Stimulated activated CD8-positive, alpha-beta memory T cell treated with anti-CD3 and anti-CD28 coated beads, Interleukin-15, amount 100 ng/mL, for 1 hour (primary cell): ENCODE measurements at regions not wholly inside any gene's neighbourhood (a gene's known extent, or its start where the extent isn't known, plus 50 kb on each side); places are given as distances from the start of the nearest gene placed in this dataset.
"Not testable (repeated sequence)": the region's sequence is repeated elsewhere in the genome, so short reads cannot be mapped to it uniquely, and the experiment has no call there.

ENCODE experiments used
- DNase-seq: peaks from one replicate; pipeline ENCODE4 v3.0.0-alpha.2; 2020; ENCODE audit warnings: low read depth

DNA sequence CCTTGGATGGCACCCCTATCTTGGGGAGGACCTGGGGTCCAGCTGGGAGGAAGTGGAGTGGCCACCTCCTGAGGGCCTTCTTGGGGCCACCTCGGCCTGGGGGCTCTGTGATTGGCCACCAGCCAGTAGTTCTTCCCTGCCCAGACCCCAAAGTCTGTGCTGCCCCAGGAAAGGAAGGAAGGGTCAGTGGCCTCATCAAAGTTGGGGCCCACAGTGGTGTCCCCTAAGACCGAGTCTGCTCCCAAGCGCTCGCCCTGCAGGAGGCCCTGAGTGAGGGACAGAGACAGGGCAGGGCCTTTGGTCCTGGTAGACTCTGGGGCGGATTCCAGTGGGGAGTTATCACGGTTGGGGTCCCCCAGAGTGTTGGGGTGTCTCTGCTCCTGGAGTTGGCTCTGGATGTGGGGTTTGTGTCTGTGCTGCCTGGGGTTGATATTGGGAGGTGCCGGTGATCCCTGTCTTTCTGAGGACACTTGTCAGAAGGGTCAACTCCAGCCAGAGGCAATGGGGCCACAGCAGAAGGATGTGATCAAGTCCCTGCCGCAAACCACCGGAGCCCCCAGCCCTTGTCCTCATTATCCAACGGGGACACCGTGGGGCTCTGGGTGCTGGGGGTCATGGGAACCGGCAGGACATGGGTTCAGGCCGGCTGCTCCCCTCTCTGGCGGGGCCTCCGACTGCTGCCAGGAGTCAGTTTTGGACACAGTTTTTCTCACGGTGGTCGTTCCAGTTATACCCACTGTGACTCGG, 364.3 kb downstream of the TMEM121 start:
- DNase-seq: no peak

DNA sequence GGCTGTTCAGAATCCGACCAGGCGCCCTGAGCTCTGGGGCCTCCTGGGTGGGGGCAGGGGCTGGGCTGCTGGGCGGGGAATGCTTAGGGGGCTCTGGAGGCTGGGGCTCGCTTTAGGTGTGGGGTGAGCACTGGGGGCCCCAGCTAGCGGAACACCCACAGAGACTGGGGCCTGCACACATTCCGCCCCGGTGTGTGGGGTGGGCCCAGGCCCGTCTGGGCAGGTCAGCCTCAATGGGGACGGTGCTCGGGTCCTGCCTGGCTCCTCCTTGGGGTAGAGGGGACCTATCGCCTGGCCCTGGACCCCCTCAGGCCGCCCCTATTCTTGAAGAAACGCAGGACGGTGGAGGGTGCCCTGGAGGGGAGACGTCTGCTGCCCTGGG, 364.8 kb downstream of the TMEM121 start:
- DNase-seq: no peak

DNA sequence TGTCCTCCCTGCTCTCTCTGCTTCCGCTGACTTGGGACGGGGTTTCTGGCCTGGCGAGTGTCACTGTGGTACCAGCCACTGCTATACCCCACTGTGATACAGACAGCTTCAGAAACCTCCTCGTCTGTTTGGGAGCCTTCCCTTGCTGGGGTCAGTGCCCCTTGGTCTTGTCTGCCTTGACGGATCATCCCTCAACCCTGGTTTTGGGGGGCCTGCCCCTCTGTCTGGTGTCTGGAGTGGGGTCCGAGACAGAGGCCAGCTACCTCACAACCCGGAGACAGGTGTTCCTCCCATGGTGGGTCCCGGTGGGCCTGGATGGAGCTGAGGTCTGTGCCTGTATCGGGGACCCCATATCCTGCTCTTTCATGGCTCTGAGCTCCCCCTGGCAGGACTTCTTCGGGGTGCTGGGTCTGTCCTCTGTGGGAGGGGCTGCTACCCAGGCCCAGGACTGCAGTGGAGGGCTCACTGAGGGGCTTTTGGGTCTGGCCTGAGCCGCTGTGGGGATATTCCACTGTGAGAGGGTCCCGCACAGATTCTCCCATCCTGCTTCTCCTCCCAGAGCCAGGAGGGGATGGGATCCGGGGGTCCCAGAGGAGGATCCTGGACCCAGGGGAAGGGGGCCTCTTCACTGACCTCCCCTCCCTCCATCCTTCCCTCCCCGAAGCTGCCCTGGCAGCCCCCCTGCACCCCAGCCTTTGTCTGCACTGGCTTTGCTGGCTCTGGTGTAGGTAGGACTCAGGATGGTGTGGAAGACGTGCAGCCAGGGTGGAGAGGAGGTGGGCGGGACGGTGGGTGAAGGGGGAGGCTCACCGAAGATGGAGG, 365.5 kb downstream of the TMEM121 start:
- DNase-seq: no peak

DNA sequence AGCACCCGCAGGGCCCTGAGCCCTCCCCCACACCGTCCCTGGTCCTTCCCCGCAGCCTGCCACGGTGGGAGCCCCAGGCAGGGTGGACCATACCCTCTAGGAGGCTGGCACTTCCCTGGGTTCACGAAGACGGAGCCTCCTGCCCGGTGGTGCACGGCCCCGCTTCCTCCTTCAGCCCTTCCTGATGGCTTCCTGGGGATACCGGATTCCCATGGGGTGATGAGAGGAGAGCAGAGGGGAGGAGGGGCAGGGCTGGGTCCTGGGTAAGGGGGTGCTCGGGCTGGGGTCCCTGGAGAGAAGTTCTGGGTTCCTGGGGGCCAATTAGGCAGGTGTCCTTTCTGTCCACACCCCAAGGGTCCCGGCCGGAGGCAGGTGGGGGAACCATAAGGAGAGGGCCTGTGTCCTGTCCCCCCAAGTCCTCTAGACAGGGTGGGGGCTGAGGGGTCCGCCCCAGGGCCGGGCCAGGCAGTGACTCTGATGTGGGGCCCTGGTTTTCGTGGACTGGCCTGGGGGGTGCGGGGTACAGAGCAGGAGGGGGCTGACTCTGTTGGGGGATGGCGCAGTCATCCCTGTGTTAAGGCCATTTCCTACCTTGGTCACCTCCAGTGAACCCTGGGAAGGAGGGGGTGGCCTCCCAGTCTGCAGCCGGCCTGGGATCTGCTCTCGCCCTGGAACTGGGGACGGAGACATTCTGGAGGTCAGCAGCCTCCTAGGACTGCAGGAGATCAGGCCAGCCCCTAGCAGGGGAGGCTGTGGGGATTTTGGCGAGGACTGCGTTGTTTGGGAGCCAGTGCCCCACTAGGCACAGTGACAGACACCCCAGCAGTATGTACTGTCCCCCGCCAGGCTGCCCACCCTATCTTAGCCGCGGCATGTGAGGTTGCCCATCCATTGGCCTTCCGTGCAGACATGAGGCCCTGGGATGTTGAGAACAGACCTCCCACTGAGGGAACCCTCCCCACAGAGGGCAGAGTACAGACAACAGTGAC, 366.4 kb downstream of the TMEM121 start:
- not testable (repeated sequence) for DNase-seq

DNA sequence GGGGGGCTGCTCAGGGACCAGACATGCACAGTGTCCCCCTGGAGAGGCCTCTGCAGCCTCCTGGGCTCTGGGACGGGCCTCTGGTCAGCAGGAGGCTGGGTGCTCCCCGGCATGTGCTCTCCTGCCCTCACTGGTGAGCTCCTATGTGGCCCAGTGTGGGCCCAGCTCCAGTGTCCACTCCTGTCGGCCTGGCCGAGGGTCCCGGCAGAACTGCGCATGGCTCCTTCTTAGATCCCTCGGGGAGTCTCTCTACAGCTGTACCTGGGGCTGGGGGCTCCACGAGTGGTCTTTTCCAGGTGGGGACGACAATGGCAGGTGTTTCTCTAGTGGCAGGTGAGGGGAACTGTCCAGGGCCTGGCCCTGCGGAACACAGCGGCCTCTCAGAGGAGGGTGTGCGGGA, 367.3 kb downstream of the TMEM121 start:
- not testable (repeated sequence) for DNase-seq

DNA sequence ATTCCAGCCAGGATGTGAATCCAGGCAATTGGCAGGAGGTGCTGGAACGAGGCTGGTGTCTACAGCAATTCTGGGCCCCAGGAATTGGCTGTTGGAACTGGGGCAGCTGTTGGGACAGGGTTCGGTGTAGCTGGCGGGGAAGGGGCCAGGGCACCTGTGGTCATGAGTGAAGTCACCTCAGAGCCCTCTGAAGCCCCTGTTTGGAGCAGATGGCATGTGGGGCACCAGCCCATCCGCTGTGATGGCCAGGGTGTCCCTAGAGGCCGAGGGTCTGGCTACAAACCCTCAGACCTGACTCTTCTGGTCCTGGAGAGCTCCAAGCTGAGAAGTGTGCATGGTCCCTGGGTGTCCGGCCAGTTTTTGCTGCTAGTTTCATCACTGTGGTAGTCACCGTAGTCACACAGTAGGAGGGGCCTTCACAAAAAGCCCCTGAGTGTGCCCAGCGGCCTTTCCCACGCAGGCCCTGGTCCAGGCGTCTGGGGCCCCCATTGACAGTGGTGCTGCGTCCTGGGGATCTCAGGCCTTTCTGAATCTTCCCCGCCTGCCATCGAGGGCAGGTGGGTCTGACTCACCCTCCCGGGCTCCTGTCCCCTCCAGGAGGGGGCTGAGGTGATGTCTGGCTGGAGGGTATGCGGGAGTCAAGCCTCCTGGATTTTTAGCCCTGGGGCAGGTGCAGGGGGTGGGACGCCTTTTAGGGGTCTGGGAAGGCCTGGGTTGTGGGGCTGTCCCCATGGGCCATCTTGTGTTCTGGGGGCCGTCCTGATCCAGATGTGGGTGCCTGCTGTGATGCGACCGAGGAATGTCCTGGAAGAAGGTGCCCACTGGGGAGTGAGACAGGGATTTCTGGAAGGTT, 368.0 kb downstream of the TMEM121 start:
- no peak for DNase-seq

DNA sequence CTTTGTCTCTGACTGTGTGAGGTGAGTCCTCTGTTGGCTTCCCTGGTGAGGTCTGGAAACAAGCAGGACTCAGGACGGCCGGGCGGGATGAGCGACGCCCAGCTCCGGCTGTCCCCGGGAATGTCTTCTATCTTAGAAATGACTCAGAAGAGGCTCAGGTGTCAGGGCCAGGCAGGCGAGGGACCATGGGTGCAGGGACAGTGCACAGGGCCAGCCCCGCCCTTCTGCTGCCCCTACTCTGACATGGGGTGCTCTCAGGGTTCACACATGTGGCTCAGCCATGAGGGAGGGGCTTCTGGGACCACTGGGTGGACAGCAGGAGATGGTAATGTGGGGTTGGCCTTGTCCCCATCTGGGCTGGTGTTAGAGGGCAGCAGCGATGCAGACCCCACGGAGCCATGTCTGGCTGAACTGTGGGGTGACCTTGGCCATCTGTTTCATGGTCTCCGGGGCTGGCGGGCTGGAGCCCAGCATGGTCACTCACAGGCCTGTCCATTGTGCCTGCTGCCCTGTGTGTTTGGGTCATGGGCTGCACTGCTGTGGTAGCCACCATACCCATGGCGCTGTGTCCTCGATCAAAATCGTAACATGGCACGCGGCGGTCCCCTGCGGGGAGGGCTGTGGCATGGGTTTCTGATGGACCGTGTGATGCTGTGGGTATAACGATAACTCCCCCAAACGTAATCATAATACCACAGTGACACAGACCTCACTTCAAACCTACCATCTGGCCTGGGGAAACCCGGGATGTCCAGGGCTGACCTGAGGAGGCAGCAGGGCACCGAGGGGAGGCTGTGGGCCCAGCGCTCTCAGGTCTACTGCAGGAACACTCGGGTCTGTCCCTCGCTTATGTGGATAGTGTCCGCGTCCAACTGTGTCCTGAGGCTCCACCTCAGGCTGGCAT, 368.8 kb downstream of the TMEM121 start:
- DNase-seq: no peak

DNA sequence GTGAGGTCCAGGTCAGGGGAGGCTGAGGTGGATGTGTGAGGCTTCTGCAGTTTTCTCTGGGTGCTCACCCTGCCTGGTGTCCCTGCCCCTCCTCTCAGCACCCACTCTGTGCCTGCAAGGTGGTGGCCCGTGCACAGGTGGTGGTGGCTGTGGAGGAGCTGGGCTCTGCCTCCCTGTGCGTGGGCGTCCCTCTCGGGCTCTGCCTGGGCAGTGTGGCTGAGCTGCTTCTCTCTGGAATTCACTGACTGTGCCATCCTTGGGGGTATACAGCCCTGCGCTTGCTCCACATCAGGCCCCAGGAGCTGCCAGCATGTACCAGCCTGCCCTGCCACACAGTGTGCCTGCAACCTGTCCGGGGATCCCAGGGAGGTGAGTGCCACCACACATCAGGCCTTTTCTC, 369.8 kb downstream of the TMEM121 start:
- not testable (repeated sequence) for DNase-seq

DNA sequence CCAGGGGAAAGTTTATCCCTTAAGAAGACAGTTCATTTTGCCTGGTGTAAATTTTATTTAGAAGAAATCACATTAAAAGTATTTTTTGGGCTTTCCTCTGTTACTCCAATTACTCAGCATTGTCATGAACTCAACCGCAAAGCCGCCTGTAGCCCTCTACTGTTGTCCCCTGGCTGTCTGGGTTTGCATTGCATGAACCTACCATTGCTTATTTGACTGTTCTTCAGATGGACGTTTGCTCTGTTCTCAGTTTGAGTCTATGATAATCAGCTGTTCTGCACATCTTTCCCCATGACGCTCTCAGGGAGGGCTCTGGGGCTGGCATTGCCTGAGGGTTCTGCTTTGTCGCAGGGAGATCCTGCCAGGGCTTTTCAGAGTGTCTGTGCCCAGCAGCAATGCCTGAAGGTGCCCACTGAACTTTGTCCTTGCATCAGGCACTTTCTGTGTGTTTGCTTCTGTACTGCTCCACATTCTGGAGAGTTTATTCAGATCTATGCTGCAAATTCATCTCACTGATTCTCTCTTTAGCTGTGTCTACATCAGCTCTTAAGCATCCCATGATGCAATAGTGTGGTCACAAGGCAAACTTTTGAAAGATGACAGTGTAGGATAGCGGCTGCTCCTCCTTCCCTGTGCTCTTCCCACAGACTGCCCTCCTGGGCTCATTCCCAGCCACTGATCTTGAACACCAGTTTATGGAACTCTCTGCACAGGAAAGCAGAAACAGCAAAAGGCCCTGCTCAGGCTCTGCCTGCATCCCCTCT, 370.8 kb downstream of the TMEM121 start:
- DNase-seq: not testable (repeated sequence)

DNA sequence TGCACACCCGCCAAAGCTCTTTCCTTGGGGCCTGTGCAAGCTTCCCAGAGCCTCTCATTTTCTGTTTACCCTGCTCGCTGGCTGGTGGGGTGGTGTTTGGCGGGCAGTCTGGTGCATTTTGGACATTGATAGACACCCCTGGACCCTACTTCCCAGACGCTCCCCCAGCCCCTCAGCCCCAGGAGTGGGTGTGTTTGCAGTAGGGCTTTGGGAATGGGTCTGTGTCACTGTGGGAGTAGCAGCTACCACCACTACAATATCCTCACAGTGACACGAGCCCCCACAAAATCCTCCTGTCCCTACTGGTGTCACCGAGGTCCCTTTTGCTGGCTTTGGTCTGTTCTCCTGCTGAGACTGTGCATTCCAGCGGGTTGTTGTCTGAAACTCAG, 371.3 kb downstream of the TMEM121 start:
- no peak for DNase-seq

DNA sequence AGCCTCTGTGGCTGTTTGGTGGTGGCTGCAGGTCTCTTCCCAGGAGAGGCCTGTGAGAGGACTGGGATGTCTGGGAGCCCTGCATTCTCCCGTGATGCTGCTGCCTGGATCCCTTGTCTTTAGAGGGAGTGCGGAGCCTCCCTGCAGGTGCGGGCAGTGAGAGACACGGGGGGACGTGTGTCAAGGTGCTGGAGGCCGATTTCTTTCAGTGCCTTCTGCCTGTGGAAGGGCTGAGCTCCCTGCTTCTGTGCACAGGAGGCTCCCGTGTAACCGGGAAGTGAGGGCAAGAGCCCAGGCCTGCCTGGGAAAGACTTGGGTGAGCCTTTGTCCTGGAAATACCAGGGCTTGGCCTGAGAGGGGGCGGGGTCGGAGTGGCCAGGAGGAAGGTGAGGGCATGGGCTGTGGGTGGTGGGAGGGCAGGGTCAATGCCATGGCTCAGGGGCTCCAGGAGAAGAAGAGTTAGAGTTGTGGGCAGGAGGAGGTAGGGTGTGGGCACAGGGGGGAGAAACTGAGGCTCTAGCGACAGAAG, 372.2 kb downstream of the TMEM121 start:
- DNase-seq: no peak

DNA sequence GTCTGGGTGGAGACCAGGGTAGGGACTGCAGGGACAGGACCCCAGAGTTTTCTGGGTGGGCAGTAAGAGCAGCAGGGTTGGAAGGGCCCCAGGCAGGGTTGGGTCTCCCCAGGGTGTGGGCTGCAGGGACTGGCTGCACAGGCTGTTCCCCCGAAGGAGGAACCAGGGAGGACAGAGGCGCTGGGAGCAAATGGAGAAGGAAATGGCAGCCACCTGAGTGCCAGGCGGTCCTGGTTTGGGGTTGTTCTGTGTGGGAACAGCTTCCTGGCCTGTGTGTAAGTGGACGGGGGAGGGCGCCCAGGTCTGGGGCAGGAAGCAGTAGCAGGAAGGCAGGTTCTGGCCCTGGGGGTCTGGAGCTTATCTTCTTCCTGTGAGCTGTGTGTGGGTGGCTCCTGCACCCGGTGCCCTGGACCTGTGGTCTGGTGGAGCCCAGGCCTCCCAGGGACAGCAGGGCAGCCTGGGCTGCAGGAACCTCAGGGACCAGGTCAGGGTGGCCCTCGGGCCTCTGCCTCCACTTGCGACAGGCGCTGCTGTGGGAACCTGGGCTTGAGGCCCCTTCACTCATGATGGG, 372.8 kb downstream of the TMEM121 start:
- no peak for DNase-seq

DNA sequence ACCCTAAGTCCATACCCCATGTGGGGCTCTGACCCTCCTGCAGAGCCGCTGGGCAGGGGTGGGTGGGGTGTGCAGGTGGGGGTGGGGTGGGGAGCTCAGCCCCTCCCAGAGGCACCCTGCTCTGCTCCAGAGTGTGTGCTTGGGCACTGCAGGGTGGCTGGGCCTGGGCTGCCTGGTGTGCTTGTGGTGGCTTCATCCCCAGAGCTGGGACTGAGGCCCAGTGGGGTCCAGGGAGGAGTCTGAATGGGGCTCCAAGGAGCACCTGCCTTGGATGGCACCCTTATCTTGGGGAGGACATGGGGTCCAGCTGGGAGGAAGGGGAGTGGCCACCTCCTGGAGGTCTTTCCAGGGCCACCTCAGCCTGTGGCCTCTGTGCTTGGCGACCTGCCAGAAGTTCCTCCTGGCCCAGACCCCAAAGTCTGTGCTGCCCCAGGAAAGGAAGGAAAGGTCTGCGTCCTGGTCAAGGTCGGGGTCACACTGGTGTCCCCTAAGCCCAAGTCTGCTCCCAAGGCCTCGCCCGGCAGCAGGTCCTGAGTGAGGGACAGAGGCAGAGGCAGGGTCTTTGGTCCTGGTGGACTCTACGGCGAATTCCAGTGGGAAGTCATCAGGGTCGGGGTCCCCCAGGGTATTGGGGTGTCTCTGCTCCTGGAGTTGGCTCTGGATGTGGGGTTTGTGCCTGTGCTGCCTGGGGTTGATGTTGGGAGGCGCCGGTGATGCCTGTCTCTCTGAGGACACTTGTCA, 373.4 kb downstream of the TMEM121 start:
- no peak for DNase-seq

DNA sequence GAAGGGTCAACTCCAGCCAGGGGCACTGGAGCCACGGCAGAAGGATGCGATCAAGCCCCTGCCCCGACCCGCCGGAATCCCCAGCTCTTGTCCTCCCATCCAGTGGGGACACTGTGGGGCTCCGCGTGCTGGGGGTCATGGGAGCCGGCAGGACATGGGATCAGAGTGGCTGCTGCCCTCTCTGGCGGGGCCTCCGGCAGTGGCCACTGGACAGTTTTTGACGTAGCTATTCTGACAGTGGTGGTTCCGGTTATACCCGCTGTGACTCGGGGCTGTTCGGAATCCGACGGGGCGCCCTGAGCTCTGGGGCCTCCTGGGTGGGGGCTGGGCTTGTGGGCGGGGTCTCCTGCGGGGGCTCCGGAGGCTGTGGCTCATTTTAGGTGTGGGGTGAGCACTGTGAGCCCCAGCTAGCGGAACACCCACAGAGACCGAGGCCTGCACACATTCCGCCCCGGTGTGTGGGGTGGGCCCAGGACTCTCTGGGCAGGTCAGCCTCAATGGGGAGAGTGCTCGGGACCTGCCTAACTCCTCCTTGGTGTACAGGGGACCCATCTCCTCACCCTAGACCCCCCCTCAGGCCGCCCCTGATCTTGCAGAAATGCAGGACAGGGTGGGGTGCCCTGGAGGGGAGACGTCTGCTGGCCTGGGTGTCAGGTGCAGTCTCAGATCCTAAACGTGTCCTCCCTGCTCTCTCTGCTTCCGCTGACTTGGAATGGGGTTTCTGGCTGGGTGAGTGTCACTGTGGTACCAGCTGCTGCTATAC, 374.2 kb downstream of the TMEM121 start:
- no peak for DNase-seq

DNA sequence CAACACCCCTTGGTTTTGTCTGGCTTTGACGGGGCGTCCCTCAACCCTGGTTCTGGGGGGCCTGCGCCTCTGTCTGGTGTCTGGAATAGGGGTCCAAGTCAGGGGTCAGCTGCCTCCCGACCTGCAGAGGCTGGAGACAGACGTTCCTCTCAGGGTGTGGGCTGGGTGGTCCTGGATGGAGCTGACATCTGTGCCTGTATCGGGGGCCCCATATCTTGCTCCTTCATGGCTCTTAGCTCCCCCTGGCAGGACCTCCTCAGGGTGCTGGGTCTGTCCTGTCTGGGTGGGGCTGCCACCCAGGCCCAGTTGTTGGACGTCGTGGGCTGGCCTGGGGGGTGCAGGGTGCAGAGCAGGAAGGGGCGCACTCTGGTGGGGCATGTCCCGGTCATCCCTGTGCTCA, 374.8 kb downstream of the TMEM121 start:
- DNase-seq: no peak

DNA sequence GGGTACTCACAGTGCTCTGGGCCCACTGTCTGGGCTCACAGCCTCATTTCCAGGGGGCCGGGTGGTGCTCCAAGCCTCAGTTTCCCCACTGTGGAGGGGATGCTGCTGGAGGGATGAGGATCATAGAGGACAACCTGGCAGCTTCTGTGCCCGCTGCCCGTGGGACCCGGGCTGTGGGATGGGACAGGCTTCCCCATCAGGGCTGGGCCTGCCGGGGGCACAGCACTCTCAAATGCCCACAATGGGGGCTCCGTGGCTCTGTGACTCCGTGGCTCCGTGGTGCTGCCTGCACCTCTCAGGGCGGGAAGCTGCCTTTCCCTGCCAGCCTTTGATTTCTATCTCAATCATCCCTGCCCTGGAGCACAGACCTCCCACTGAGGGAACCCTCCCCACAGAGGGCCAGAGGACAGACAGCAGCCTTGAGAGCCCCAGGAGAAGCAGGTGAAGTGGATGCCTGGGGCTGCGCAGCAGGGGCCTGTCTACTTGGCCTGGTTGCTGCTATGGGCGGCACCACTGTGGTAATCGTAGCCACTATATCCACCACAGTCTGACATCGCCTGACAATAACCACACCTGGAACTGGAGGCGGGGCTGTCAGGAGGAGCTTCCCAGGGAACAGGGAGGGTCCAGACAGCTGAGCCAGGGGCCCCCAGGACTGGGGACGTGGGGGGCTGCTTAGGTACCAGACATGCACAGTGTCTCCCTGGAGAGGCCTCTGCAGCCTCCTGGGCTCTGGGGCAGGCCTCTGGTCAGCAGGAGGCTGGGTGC, 375.9 kb downstream of the TMEM121 start:
- DNase-seq: no peak

DNA sequence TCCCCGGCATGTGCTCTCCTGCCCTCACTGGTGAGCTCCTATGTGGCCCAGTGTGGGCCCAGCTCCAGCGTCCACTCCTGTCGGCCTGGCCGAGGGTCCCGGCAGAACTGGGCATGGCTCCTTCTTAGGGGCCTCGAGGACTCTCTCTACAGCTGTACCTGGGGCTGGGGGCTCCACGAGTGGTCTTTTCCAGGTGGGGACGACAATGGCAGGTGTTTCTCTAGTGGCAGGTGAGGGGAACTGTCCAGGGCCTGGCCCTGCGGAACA, 376.4 kb downstream of the TMEM121 start:
- not testable (repeated sequence) for DNase-seq
